WTC11 (cell line): ENCODE measurements at regions not wholly inside any gene's neighbourhood (a gene's known extent, or its start where the extent isn't known, plus 50 kb on each side); places are given as distances from the start of the nearest gene placed in this dataset.

Experiments
- ATAC-seq: fragments of 200-7000 bp; cut with Tn5 transposase; 2 replicates; pipeline ENCODE4 v1.10.0; 2021; ENCODE audit warnings: mild to moderate bottlenecking, moderate library complexity
- CTCF ChIA-PET: fragments of 300-600 bp; sonication (Branson Sonifier 250); formaldehyde crosslinking; loops from one replicate; lab custom pipeline; 2021; ENCODE audit warnings: antibody characterized with exemption; lab: Charles Lee
- POLR2A ChIA-PET: fragments of 350-600 bp; sonication (Branson Sonifier 250); formaldehyde crosslinking; loops from one replicate; lab custom pipeline; 2021; ENCODE audit warnings: antibody characterized with exemption; lab: Charles Lee
- DNase-seq: peaks from one replicate; pipeline ENCODE4 v3.0.0; 2021; ENCODE audit warnings: low spot score
- H3K27ac Mint-ChIP-seq: 2 replicates; pipeline ENCODE4 v1.8.0; 2021; ENCODE audit warnings: mixed read lengths
- H3K27me3 Mint-ChIP-seq: 2 replicates; pipeline ENCODE4 v1.8.0; 2021; ENCODE audit warnings: low read depth, mild to moderate bottlenecking, moderate library complexity, mixed read lengths
- H3K36me3 Mint-ChIP-seq: 2 replicates; pipeline ENCODE4 v1.8.0; 2021; ENCODE audit warnings: mixed read lengths
- H3K4me1 Mint-ChIP-seq: 2 replicates; pipeline ENCODE4 v1.8.0; 2022; ENCODE audit warnings: mixed read lengths
- H3K4me3 Mint-ChIP-seq: 2 replicates; pipeline ENCODE4 v1.8.0; 2021; ENCODE audit warnings: mild to moderate bottlenecking, moderate library complexity, mixed read lengths
- H3K9me3 Mint-ChIP-seq: 2 replicates; pipeline ENCODE4 v1.8.0; 2021; ENCODE audit warnings: mixed read lengths
- ATF1 ChIP-seq: sonication (generic); formaldehyde crosslinking; IDR thresholded peaks from 2 replicates; pipeline ENCODE4 v1.8.1; 2023; ENCODE audit warnings: mild to moderate bottlenecking, moderate library complexity, missing genetic modification reagents
- CBFB ChIP-seq: sonication (generic); formaldehyde crosslinking; IDR thresholded peaks from 2 replicates; pipeline ENCODE4 v1.8.1; 2022; ENCODE audit warnings: mild to moderate bottlenecking, low read depth, missing genetic modification reagents
- CREM ChIP-seq: sonication (generic); formaldehyde crosslinking; IDR thresholded peaks from 2 replicates; pipeline ENCODE4 v1.8.1; 2022; ENCODE audit warnings: mild to moderate bottlenecking, missing genetic modification reagents, moderate library complexity
- E2F1 ChIP-seq: sonication (generic); formaldehyde crosslinking; IDR thresholded peaks from 2 replicates; pipeline ENCODE4 v1.8.0; 2022; ENCODE audit warnings: mild to moderate bottlenecking, missing genetic modification reagents
- FOXK1 ChIP-seq: sonication (generic); formaldehyde crosslinking; IDR thresholded peaks from 2 replicates; pipeline ENCODE4 v1.8.0; 2022; ENCODE audit warnings: mild to moderate bottlenecking, moderate library complexity, missing genetic modification reagents
- MLX ChIP-seq: sonication (generic); formaldehyde crosslinking; IDR thresholded peaks from 2 replicates; pipeline ENCODE4 v1.8.1; 2023; ENCODE audit warnings: mild to moderate bottlenecking, missing genetic modification reagents, moderate library complexity
- NR1H2 ChIP-seq: sonication (generic); formaldehyde crosslinking; IDR thresholded peaks from 2 replicates; pipeline ENCODE4 v1.9.0; 2021; ENCODE audit warnings: mild to moderate bottlenecking, moderate library complexity, missing genetic modification reagents
- NR3C1 ChIP-seq: sonication (generic); formaldehyde crosslinking; conservative IDR thresholded peaks from 2 replicates; pipeline ENCODE4 v1.8.1; 2023; ENCODE audit warnings: low read depth, mild to moderate bottlenecking, missing genetic modification reagents
- RELA ChIP-seq: sonication (generic); formaldehyde crosslinking; IDR thresholded peaks from 2 replicates; pipeline ENCODE4 v1.8.1; 2022; ENCODE audit warnings: missing genetic modification reagents, mild to moderate bottlenecking, borderline replicate concordance
- SP1 ChIP-seq: sonication (generic); formaldehyde crosslinking; conservative IDR thresholded peaks from 2 replicates; pipeline ENCODE4 v1.8.1; 2022; ENCODE audit warnings: missing genetic modification reagents
- TEAD1 ChIP-seq: sonication (generic); formaldehyde crosslinking; IDR thresholded peaks from 2 replicates; pipeline ENCODE4 v1.8.0; 2022; ENCODE audit warnings: mild to moderate bottlenecking, missing genetic modification reagents
- TEAD4 ChIP-seq: sonication (generic); formaldehyde crosslinking; IDR thresholded peaks from 2 replicates; pipeline ENCODE4 v1.8.0; 2022; ENCODE audit warnings: mild to moderate bottlenecking, missing genetic modification reagents
- ZBTB21 ChIP-seq: sonication (generic); formaldehyde crosslinking; IDR thresholded peaks from 2 replicates; pipeline ENCODE4 v1.8.1; 2023; ENCODE audit warnings: mild to moderate bottlenecking, missing genetic modification reagents, borderline replicate concordance
- ZNF219 ChIP-seq: sonication (generic); formaldehyde crosslinking; IDR thresholded peaks from 2 replicates; pipeline ENCODE4 v1.8.0; 2023; ENCODE audit warnings: missing genetic modification reagents, mild to moderate bottlenecking, borderline replicate concordance
- ZNF232 ChIP-seq: sonication (generic); formaldehyde crosslinking; IDR thresholded peaks from 2 replicates; pipeline ENCODE4 v1.8.0; 2022; ENCODE audit warnings: mild to moderate bottlenecking, missing genetic modification reagents
- ZNF281 ChIP-seq: sonication (generic); formaldehyde crosslinking; IDR thresholded peaks from 2 replicates; pipeline ENCODE4 v1.8.0; 2023; ENCODE audit warnings: mild to moderate bottlenecking, missing genetic modification reagents
- ZNF532 ChIP-seq: fragments of 250-450 bp; sonication (Bioruptor Pico); IDR thresholded peaks from 2 replicates; pipeline ENCODE4 v1.9.0; 2021; ENCODE audit warnings: mild to moderate bottlenecking, borderline replicate concordance
- ZSCAN18 ChIP-seq: fragments of 250-450 bp; sonication (Bioruptor Pico); IDR thresholded peaks from 2 replicates; pipeline ENCODE4 v2.1.2; 2022; ENCODE audit warnings: mild to moderate bottlenecking, moderate library complexity

- Mint-ChIP-seq H3K27ac (no peak overlapping the region), H3K4me1 (no peaks in the 10 kb centered on the region), H3K27me3 (no peaks in the 10 kb centered on the region), H3K9me3 (no peaks in the 10 kb centered on the region), H3K4me3 (no peak overlapping the region), H3K36me3 (no peaks in the 10 kb centered on the region)
- ChIA-PET CTCF (interaction anchor here (0.7 to 1.0 kb wide), 2 partner anchors 9 to 12 kb away, joined by 3 read pairs; no protein-coding TSS in a partner anchor), POLR2A (no interaction called here)
- DNase-seq (no peak), ATAC-seq (no peak)
- no peak for TF ChIP-seq CREM (CRISPR knock-in tag)
- no peak for TF ChIP-seq ZBTB21 (CRISPR knock-in tag)
- no peak for TF ChIP-seq ZNF232 (CRISPR knock-in tag)
- no peak for TF ChIP-seq ZNF281 (CRISPR knock-in tag)
- no peak for TF ChIP-seq ZNF219
- TF ChIP-seq RELA (CRISPR knock-in tag), result no peak
- no peak for TF ChIP-seq NR3C1 (CRISPR knock-in tag)
- no peak for TF ChIP-seq TEAD4 (CRISPR knock-in tag)
- TF ChIP-seq ZNF532 (CRISPR knock-in tag), result no peak
- no peak for TF ChIP-seq CBFB (CRISPR knock-in tag)
- no peak for TF ChIP-seq TEAD1 (CRISPR knock-in tag)
- TF ChIP-seq ATF1 (CRISPR knock-in tag), result no peak
- no peak for TF ChIP-seq ZSCAN18 (CRISPR knock-in tag)
- no peak for TF ChIP-seq E2F1 (CRISPR knock-in tag)
- no peak for TF ChIP-seq SP1 (CRISPR knock-in tag)
- no peak for TF ChIP-seq NR1H2 (CRISPR knock-in tag)
- no peak for TF ChIP-seq FOXK1 (CRISPR knock-in tag)
- no peak for TF ChIP-seq MLX
- TF ChIP-seq, all 79 proteins: peak for 0
Observed at GRCh38 chr3:101936419-101937356, 87.4 kb downstream of the NFKBIZ start.
